ENCODE measurements at regions not wholly inside any gene's neighbourhood (a gene's known extent, or its start where the extent isn't known, plus 50 kb on each side); places are given as distances from the start of the nearest gene placed in this dataset.

DNA sequence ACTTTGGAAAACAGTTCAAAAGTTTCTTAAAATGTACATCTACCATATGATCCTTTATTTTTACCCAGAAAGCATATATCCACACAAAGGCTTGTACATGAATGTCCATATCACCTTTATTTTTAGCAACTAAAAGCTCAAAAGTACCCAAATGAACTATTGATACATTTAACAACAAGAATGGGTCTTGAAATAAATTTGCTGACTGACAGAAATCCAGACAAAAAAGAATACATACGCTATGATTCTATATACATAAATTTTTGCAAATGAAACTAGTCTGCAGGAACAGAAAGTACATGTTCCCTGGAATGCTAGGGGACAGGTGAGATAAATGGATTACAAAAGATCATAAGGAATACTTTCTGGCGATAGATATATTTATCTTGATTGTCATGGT is 96.3 kb upstream of the KYNU start:
- TF ChIP-seq, protein P1, sequence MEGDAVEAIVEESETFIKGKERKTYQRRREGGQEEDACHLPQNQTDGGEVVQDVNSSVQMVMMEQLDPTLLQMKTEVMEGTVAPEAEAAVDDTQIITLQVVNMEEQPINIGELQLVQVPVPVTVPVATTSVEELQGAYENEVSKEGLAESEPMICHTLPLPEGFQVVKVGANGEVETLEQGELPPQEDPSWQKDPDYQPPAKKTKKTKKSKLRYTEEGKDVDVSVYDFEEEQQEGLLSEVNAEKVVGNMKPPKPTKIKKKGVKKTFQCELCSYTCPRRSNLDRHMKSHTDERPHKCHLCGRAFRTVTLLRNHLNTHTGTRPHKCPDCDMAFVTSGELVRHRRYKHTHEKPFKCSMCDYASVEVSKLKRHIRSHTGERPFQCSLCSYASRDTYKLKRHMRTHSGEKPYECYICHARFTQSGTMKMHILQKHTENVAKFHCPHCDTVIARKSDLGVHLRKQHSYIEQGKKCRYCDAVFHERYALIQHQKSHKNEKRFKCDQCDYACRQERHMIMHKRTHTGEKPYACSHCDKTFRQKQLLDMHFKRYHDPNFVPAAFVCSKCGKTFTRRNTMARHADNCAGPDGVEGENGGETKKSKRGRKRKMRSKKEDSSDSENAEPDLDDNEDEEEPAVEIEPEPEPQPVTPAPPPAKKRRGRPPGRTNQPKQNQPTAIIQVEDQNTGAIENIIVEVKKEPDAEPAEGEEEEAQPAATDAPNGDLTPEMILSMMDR (IDR thresholded peaks at IDR 0.05; ENCODE audit: insufficient read depth, low read length): no peak
- TF ChIP-seq POLR2AphosphoS5 (IDR thresholded peaks at IDR 0.05; ENCODE audit: low read depth) (no peak), GABPA (IDR thresholded peaks at IDR 0.05; ENCODE audit: low read depth) (no peak)

All from HL-60 (cell line).